NCI-H345 treated with DMSO at 0.1 percent for 48 hours (cell line): ENCODE measurements at regions not wholly inside any gene's neighbourhood (a gene's known extent, or its start where the extent isn't known, plus 50 kb on each side); places are given as distances from the start of the nearest gene placed in this dataset.
"Not testable (repeated sequence)": the region's sequence is repeated elsewhere in the genome, so short reads cannot be mapped to it uniquely, and the experiment has no call there.

Experiments used
- DNase-seq: peaks from one replicate; lab custom pipeline; 2025; ENCODE audit not compliant: unreplicated experiment; lab: John Stamatoyannopoulos, UW

GRCh38 chr13:104967836-104968630 lies 1567.4 kb downstream of the EFNB2 start:
- DNase-seq = no peak

- no peak for DNase-seq
Measured at GRCh38 chr13:104967376-104967775, 1568.1 kb downstream of the EFNB2 start.

- DNase-seq = no peak
Measured at GRCh38 chr13:104962411-104962810, 1573.1 kb downstream of the EFNB2 start.

- DNase-seq = no peak
Measured at GRCh38 chr13:104961246-104961645, 1574.2 kb downstream of the EFNB2 start.

- DNase-seq = no peak
Measured at GRCh38 chr13:104954210-104954609, 1581.3 kb downstream of the EFNB2 start.

- no peak for DNase-seq
Measured at GRCh38 chr13:104953588-104953987, 1581.9 kb downstream of the EFNB2 start.

GRCh38 chr13:104949840-104950740 lies 1585.4 kb downstream of the EFNB2 start:
- no peak for DNase-seq

- DNase-seq = no peak
Measured at GRCh38 chr13:104944176-104944575, 1591.3 kb downstream of the EFNB2 start.

GRCh38 chr13:104943331-104943730 lies 1592.1 kb downstream of the EFNB2 start:
- no peak for DNase-seq

GRCh38 chr13:104937881-104938280 lies 1597.6 kb downstream of the EFNB2 start:
- DNase-seq = no peak

GRCh38 chr13:104936304-104936703 lies 1599.2 kb downstream of the EFNB2 start:
- DNase-seq = no peak

- not testable (repeated sequence) for DNase-seq
Measured at GRCh38 chr13:104920513-104920912, 1614.9 kb downstream of the EFNB2 start.

- no peak for DNase-seq
Measured at GRCh38 chr13:104920091-104920490, 1615.4 kb downstream of the EFNB2 start.

GRCh38 chr13:104900191-104900817 lies 1635.2 kb downstream of the EFNB2 start:
- DNase-seq = no peak

GRCh38 chr13:104898484-104898883 lies 1637.0 kb downstream of the EFNB2 start:
- no peak for DNase-seq

- no peak for DNase-seq
Measured at GRCh38 chr13:104895521-104895920, 1639.9 kb downstream of the EFNB2 start.

GRCh38 chr13:104875038-104875754 lies 1660.3 kb downstream of the EFNB2 start:
- no peak for DNase-seq

GRCh38 chr13:104872153-104872552 lies 1663.3 kb downstream of the EFNB2 start:
- no peak for DNase-seq

GRCh38 chr13:104871456-104871855 lies 1664.0 kb downstream of the EFNB2 start:
- DNase-seq = no peak

- no peak for DNase-seq
Measured at GRCh38 chr13:104869501-104869900, 1666.0 kb downstream of the EFNB2 start.

- no peak for DNase-seq
Measured at GRCh38 chr13:104868806-104869205, 1666.7 kb downstream of the EFNB2 start.
